HFFc6 (cell line): ENCODE measurements at regions not wholly inside any gene's neighbourhood (a gene's known extent, or its start where the extent isn't known, plus 50 kb on each side); places are given as distances from the start of the nearest gene placed in this dataset.
A peak's percentile ranks its signal among the peaks of the same experiment; 100 is the strongest.
"Not testable (repeated sequence)": the region's sequence is repeated elsewhere in the genome, so short reads cannot be mapped to it uniquely, and the experiment has no call there.

ENCODE experiments used
- DNase-seq: peaks from one replicate; pipeline ENCODE4 v3.0.0-alpha.2; 2018
- H3K27ac Mint-ChIP-seq: 2 replicates; pipeline ENCODE4 v1.8.0; 2020; ENCODE audit warnings: mild to moderate bottlenecking, mixed read lengths
- H3K27me3 Mint-ChIP-seq: 2 replicates; pipeline ENCODE4 v1.8.0; 2021; ENCODE audit warnings: mild to moderate bottlenecking, moderate library complexity, mixed read lengths; ENCODE audit not compliant: insufficient read depth
- H3K36me3 Mint-ChIP-seq: 2 replicates; pipeline ENCODE4 v1.8.0; 2021; ENCODE audit warnings: low read depth, mixed read lengths
- H3K4me1 Mint-ChIP-seq: 2 replicates; pipeline ENCODE4 v1.8.0; 2020; ENCODE audit warnings: low read depth, mixed read lengths
- H3K4me3 Mint-ChIP-seq: 2 replicates; pipeline ENCODE4 v1.8.0; 2020; ENCODE audit warnings: mild to moderate bottlenecking, moderate library complexity, mixed read lengths
- H3K9me3 Mint-ChIP-seq: 2 replicates; pipeline ENCODE4 v1.8.0; 2020; ENCODE audit warnings: mild to moderate bottlenecking, mixed read lengths
- TF ChIP-seq, protein P1 (sequence below): fragments of 200-600 bp; sonication (generic); IDR thresholded peaks from 2 replicates; pipeline ENCODE4 v1.5.0; 2021; ENCODE audit warnings: antibody characterized with exemption, mild to moderate bottlenecking

DNA sequence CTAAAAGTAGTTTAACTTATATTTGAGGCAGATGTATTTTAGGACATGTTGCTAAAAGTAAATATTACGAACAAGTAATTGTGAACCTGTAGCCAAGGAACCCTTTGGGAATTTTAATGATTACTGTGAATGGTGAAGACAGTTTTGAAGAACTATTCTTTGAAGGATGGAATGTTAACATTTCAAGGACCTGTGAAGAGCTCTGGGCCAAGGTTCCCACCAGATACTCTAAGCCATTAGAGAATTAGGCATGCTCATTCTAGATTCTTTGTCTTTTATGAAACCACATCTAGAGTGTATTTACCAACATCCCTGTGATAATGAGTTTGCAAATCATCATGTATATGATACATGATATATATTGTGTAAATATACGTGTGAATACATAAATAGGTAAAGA lies 99.8 kb downstream of the SEPTIN7 start:
- Mint-ChIP-seq H3K27ac (no peak overlapping the region), H3K4me1 (peaks cover 6% of the 10 kb centered on the region), H3K4me3 (no peak overlapping the region), H3K9me3 (no peaks in the 10 kb centered on the region), H3K27me3 (no peaks in the 10 kb centered on the region), H3K36me3 (0 out of 2 replicates have a peak, but pooled peaks cover 8% of the 10 kb centered on the region)
- DNase-seq = no peak
- TF ChIP-seq, protein P1, sequence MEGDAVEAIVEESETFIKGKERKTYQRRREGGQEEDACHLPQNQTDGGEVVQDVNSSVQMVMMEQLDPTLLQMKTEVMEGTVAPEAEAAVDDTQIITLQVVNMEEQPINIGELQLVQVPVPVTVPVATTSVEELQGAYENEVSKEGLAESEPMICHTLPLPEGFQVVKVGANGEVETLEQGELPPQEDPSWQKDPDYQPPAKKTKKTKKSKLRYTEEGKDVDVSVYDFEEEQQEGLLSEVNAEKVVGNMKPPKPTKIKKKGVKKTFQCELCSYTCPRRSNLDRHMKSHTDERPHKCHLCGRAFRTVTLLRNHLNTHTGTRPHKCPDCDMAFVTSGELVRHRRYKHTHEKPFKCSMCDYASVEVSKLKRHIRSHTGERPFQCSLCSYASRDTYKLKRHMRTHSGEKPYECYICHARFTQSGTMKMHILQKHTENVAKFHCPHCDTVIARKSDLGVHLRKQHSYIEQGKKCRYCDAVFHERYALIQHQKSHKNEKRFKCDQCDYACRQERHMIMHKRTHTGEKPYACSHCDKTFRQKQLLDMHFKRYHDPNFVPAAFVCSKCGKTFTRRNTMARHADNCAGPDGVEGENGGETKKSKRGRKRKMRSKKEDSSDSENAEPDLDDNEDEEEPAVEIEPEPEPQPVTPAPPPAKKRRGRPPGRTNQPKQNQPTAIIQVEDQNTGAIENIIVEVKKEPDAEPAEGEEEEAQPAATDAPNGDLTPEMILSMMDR = no peak

DNA sequence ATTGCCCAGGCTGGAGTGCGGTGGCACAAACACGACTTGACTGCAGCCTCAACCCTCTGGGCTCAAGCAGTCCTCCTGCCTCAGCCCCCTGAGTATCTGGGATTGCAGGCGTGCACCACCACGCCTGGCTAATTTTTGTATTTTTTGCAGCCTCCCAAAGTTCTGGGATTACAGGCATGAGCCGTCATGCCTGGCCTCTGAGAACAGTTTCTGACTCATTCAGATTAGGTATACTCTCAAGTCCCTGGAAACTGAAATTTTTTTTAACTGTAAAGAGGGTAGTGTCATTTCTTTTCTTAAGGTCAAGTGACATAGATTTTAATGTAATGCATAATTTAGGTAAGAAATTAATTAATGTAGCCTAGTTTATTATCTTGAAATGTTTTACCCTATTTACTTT lies 104.7 kb downstream of the SEPTIN7 start:
- H3K4me1 Mint-ChIP-seq = peaks cover 17% of the 10 kb centered on the region
- DNase-seq = peak; percentile 31

DNA sequence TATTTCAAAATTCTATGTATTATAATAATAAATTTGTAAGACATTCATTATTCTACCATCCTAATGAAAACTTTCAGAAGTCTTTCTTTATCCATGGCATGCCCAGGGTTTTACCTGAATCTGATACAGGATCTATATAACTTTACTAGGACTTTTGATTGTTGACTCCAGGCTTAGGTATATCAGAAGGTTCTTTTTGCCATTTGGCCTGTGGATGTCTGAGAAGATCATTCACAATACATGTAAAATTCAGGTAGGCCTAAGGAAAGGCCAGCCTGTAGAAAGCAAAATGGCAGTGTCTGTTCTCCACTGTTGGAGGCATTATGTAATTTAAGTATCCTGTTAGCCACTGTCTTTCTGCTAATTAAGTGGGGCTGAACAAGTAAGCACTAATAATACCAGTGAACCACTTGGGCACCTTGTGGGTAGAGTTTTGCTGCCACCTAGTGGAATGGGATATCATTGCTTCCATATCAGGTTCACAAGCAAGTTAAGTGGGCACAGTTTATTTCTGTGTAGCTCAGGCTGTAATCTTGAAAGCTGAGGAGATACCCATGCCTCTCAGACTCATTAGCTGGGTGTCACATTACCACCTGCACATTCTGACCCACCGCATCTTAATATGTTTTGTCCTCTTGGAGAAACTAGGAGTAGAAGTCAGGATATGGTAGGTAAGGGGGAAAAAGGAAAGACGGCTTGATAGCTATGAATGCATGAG lies 105.5 kb downstream of the SEPTIN7 start:
- Mint-ChIP-seq H3K36me3 (peaks cover 7% of the 10 kb centered on the region; the same call in 1 of the 2 replicates), H3K9me3 (no peaks in the 10 kb centered on the region), H3K27ac (peak overlapping the region; percentile 31; the same call in 1 of the 2 replicates), H3K4me3 (no peak overlapping the region), H3K4me1 (peaks cover 17% of the 10 kb centered on the region), H3K27me3 (no peaks in the 10 kb centered on the region; the same call in 1 of the 2 replicates)
- DNase-seq = peak; percentile 73
- TF ChIP-seq, protein P1 = peak; percentile 97

More for the DNA sequence above, 104.7 kb downstream of the SEPTIN7 start:
- TF ChIP-seq, protein P1 = no peak
- Mint-ChIP-seq H3K9me3 (no peaks in the 10 kb centered on the region), H3K27me3 (no peaks in the 10 kb centered on the region; the same call in 1 of the 2 replicates), H3K4me3 (no peak overlapping the region), H3K27ac (peak overlapping the region; percentile 69), H3K36me3 (peaks cover 7% of the 10 kb centered on the region; the same call in 1 of the 2 replicates)

DNA sequence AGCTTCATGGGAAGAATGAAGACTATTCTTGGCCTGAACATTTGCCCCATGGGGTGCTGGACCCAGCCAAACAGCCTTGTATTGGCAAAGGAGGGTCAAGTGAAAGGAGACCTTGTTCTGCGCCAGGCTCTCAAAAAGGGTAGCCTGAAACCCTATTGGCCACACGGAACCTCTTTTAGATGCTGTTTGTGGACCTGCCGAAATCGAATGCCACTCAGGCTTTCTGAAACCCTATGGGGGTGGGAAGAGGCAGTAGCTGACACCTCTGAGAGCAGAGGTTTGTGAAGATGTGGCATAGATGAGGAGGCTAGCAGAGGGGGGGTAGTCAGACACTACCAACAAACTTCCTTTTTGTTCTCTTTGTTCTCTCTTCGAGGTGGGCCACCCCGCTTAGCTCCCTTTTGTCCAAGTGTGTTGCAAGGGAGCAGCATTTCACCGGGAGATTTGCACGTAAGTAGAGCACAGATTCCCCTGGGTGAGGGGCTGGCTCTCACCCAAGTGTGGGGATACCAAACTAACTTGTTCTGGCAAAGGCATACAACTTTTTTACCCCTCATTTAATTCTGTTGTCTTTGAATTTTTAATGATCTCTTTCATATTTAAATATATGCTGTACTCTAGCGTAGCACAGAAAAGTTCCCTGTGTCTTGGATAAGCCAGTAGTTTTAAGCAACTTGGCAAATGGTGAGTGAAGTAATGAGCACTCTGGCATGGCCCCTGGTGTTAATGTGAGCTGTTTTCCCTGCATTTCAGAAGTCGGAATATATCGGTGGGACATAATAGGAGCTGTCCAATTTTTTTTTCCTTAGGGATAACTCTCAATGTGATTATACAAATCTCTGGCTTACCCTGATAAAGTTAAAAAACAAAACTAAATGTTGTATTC lies 107.7 kb downstream of the SEPTIN7 start:
- Mint-ChIP-seq H3K9me3 (no peaks in the 10 kb centered on the region), H3K4me3 (no peak overlapping the region), H3K36me3 (peaks cover 7% of the 10 kb centered on the region; the same call in 1 of the 2 replicates), H3K27me3 (peaks cover 1% of the 10 kb centered on the region), H3K4me1 (peaks cover 17% of the 10 kb centered on the region), H3K27ac (no peak overlapping the region)
- TF ChIP-seq, protein P1 = no peak
- DNase-seq = no peak

DNA sequence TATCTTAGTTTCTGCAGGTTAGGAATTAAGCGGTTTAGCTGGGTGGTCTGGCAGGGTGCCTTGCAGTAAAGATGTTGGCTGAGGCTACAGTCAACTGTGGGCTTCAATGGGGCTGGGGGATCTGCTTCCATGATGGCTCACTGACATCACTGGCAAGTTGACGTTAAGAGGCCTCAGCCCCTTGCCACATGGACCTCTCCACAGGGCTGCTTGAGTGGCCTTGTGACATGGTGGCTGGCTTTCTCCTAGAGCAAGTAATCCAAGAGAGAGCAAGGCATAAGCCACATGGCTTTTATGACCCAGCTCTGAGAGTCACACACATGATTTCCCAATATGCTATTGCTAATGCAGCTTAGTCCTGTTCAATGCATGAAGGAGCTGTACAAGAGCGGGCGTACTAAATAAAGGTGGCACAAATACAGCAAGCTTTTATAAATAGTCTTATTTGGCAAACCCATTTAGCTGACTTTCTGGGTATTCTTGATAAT lies 109.1 kb downstream of the SEPTIN7 start:
- Mint-ChIP-seq H3K9me3 (no peaks in the 10 kb centered on the region), H3K4me3 (no peak overlapping the region), H3K36me3 (peaks cover 4% of the 10 kb centered on the region; the same call in 1 of the 2 replicates), H3K4me1 (peaks cover 17% of the 10 kb centered on the region), H3K27ac (no peak overlapping the region; the same call in 1 of the 2 replicates), H3K27me3 (peaks cover 1% of the 10 kb centered on the region)
- no peak for DNase-seq
- TF ChIP-seq, protein P1 = no peak

DNA sequence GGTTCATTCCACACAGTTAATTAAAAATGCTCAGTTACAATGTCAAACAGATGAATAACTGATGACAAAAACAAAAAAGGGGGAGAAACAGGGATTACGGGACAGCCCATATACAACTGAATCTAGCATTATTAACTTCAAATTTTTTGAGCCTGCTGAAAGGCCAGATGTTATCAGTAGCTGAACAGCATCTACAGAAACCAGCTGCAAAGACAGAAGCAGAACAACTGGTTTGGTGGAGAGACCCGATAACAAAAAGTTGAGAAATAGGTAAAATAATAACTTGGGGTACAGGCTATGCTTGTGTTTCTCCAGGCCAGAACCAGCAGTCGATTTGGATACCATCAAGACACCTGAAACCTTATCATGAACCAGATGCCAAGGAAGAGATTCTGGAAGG lies 109.8 kb downstream of the SEPTIN7 start:
- H3K27me3 Mint-ChIP-seq, H3K36me3 Mint-ChIP-seq, H3K4me3 Mint-ChIP-seq, H3K27ac Mint-ChIP-seq, H3K9me3 Mint-ChIP-seq, DNase-seq: not testable (repeated sequence)
- peaks cover 11% of the 10 kb centered on the region for H3K4me1 Mint-ChIP-seq

DNA sequence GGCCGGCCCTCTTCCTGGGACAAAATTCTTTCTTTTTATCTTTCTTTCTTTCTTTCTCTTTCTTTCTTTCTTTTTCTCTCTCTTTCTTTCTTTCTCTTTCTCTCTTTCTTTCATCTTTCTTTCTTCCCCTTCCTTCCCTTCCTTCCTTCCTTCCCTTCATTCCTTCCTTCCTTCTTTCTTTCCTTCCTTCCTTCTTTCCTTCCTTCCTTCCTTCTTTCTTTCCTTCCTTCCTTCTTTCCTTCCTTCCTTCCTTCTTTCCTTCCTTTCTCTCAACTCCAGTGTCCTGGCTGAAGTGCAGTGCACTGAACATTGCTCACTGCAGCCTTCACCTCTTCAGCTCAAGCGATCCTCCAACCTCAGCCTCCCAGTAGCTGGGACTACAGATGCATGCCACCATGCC lies 112.5 kb downstream of the SEPTIN7 start:
- not testable (repeated sequence) for H3K4me1 Mint-ChIP-seq, H3K4me3 Mint-ChIP-seq, H3K27ac Mint-ChIP-seq, H3K36me3 Mint-ChIP-seq, H3K27me3 Mint-ChIP-seq, DNase-seq, H3K9me3 Mint-ChIP-seq

DNA sequence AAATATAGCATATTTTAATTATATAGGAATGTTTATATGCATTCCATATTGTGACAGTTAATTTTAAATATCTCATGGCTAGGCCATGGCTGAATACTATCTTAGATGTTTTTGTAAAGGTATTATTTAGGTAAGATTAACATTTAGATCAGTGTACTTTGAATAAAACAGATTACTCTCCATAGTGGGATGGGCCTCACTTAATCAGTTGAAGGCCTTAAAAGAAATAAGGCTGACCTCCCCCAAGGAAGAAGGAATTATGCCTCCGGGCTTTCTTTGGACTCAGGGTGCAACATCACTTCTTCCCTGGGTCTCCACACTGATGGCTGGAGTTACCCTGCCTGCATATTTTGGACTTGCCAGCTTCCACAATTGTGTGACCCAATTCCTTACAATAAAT lies 113.4 kb downstream of the SEPTIN7 start:
- H3K4me3 Mint-ChIP-seq, H3K4me1 Mint-ChIP-seq, H3K36me3 Mint-ChIP-seq, H3K27me3 Mint-ChIP-seq, DNase-seq, H3K27ac Mint-ChIP-seq, H3K9me3 Mint-ChIP-seq: not testable (repeated sequence)
